Gastroesophageal sphincter (tissue), 4 donors: ENCODE measurements at regions not wholly inside any gene's neighbourhood (a gene's known extent, or its start where the extent isn't known, plus 50 kb on each side); places are given as distances from the start of the nearest gene placed in this dataset.

Experiments used
- ATAC-seq: fragments of 150-250 bp; one replicate; pipeline ENCODE4 v1.9.1; 2016; ENCODE audit warnings: mild to moderate bottlenecking, moderate library complexity
- H3K27ac ChIP-seq, 4 donors: fragments of 200-600 bp; sonication (generic) in 3 of 4; 1 replicate in 3 of 4; 2 replicates in 1 of 4; pipeline ENCODE4 v1.5.1; 2016 to 2019
- H3K27me3 ChIP-seq: fragments of 200-600 bp; sonication (generic); one replicate; pipeline ENCODE4 v1.5.1; 2019
- H3K36me3 ChIP-seq, 2 donors: fragments of 200-600 bp; sonication (generic); one replicate each; pipeline ENCODE4 v1.5.1; 2019; ENCODE audit warnings: control low read depth in 1 of 2
- H3K4me1 ChIP-seq, 3 donors: fragments of 200-600 bp; sonication (generic); 1 replicate in 2 of 3; 2 replicates in 1 of 3; pipeline ENCODE4 v1.5.1; 2016 to 2019; ENCODE audit warnings: control low read depth in 2 of 3
- H3K4me3 ChIP-seq, 2 donors: fragments of 200-600 bp; sonication (generic); one replicate each; pipeline ENCODE4 v1.5.1; 2019; ENCODE audit warnings: mild to moderate bottlenecking in 1 of 2, moderate library complexity in 1 of 2
- H3K9me3 ChIP-seq, 3 donors: fragments of 200-600 bp; sonication (generic); one replicate each; pipeline ENCODE4 v1.5.1; 2017 to 2019; ENCODE audit warnings: control low read depth in 2 of 3
- EP300 ChIP-seq: sonication (generic); formaldehyde crosslinking; IDR thresholded peaks from one replicate; pipeline ENCODE4 v1.6.1; 2017; ENCODE audit warnings: antibody characterized with exemption, mild to moderate bottlenecking
- POLR2A ChIP-seq, 2 donors: fragments of 450-650 bp; IDR thresholded peaks; one replicate each; pipeline ENCODE4 v1.6.1; 2017; ENCODE audit warnings: antibody characterized with exemption in 2 of 2, mild to moderate bottlenecking in 2 of 2, moderate library complexity in 1 of 2
- POLR2AphosphoS5 ChIP-seq: sonication (generic); formaldehyde crosslinking; IDR thresholded peaks from one replicate; pipeline ENCODE4 v1.6.1; 2017; ENCODE audit warnings: antibody characterized with exemption
- WGBS, 2 donors: methylation state at CpG; one replicate each; pipeline ENCODE4 v1.1.5; 2018; ENCODE audit warnings: low coverage in 1 of 2; 5-methylcytosine and 5-hydroxymethylcytosine counted together
- TF ChIP-seq, protein P1 (sequence below), 4 experiments: fragments of 200-600 bp in 2 of 4; fragments of 450-650 bp in 2 of 4; sonication (generic) in 1 of 4; IDR thresholded peaks; one replicate each; pipeline ENCODE4 v1.5.1; 2017 to 2019; ENCODE audit warnings: antibody characterized with exemption in 4 of 4, mild to moderate bottlenecking in 2 of 4, moderate library complexity in 2 of 4

DNA sequence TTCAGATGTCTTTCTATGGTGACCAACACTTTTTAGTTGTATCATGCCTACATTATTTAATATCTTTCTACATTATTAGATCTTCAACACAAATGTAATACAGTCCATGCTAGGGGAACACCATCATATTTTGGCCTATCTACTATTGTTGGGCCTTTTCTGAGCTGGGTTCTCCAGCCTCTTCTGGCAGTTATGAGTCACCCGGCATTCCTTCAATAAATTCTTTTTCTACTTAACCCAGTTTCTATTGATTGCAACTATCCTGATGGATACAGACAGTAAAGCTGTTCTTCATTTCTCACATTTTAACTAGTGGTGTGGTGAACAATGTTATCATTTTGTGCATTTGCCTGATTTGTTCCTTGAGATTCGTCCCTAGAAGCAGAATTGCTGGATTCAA is 529.3 kb downstream of the BNC2 start:
- Histone ChIP-seq H3K4me3 (no peak overlapping the region), H3K4me1 (peaks cover 0 to 30% (median 9%) of the 10 kb centered on the region in 3 donors), H3K36me3 (no peaks in the 10 kb centered on the region), H3K27ac (no peak overlapping the region), H3K27me3 (no peaks in the 10 kb centered on the region), H3K9me3 (no peaks in the 10 kb centered on the region)
- no peak for TF ChIP-seq POLR2AphosphoS5
- no peak for ATAC-seq
- WGBS, 2 donors = 67 to 77% methylated on average over 1 to 2 of the region's 2 CpGs

DNA sequence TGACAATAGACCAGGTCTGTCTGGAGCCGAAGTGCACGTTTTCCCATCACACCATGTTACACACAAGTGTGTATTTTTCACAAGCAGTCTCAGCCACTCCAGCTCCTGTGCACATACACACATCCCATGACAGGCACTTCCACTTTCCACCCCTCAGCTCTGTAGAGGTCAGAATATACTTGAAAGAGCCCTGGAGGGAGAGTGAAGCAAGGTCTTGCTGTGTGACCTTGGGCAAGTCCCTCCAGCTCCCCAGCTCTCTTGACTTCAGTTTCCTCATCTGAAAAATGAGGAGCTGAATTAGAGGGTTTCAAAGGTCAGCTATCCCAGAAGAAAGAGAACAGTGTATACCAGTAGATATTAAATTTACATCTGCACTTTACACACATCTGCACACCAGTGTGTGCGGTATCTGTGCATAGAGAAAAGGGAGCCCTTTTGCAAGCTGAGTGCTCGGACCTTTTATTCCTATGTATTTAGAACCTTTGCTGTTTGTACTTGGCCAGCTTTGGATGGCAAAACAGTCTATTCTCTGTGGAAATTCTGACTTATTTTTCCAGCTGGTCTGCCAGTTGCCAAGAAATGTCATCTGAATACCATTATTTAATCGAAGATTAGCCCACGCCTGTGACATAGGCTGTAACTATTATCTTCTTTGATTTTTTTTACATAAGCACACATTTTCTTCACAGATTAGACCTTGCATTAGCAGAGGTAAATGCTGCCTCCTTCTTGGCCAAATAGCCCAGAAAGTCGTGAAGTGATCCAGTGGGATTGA is 528.0 kb downstream of the BNC2 start:
- ATAC-seq = no peak
- H3K27ac ChIP-seq = peak overlapping the region in 2 of 4 donors; percentile 53 to 56
- no peaks in the 10 kb centered on the region for H3K27me3 ChIP-seq

GRCh38 chr9:16343249-16344237 is 526.9 kb downstream of the BNC2 start:
- ATAC-seq = peak; percentile 50
- 45 to 62% methylated on average over 6 to 7 of the region's 12 CpGs for WGBS, 2 donors
- H3K4me3 ChIP-seq = no peak overlapping the region
- H3K9me3 ChIP-seq = no peaks in the 10 kb centered on the region
- peaks cover 0 to 29% (median 9%) of the 10 kb centered on the region in 3 donors for H3K4me1 ChIP-seq
- H3K27ac ChIP-seq = peak overlapping the region in 3 of 4 donors; percentile 53 to 74 (median 56)
- no peaks in the 10 kb centered on the region for H3K27me3 ChIP-seq
- no peak for TF ChIP-seq EP300
- no peak for TF ChIP-seq POLR2AphosphoS5
- no peak for TF ChIP-seq POLR2A (IDR thresholded peaks at IDR 0.05)
- TF ChIP-seq, protein P1, sequence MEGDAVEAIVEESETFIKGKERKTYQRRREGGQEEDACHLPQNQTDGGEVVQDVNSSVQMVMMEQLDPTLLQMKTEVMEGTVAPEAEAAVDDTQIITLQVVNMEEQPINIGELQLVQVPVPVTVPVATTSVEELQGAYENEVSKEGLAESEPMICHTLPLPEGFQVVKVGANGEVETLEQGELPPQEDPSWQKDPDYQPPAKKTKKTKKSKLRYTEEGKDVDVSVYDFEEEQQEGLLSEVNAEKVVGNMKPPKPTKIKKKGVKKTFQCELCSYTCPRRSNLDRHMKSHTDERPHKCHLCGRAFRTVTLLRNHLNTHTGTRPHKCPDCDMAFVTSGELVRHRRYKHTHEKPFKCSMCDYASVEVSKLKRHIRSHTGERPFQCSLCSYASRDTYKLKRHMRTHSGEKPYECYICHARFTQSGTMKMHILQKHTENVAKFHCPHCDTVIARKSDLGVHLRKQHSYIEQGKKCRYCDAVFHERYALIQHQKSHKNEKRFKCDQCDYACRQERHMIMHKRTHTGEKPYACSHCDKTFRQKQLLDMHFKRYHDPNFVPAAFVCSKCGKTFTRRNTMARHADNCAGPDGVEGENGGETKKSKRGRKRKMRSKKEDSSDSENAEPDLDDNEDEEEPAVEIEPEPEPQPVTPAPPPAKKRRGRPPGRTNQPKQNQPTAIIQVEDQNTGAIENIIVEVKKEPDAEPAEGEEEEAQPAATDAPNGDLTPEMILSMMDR (IDR thresholded peaks at IDR 0.05) = no peak
- H3K36me3 ChIP-seq = no peaks in the 10 kb centered on the region

More for the DNA sequence above, 528.0 kb downstream of the BNC2 start:
- no peaks in the 10 kb centered on the region for H3K9me3 ChIP-seq
- no peaks in the 10 kb centered on the region for H3K36me3 ChIP-seq
- H3K4me3 ChIP-seq = no peak overlapping the region
- 22 to 57% methylated on average over 4 to 6 of the region's 7 CpGs for WGBS, 2 donors
- H3K4me1 ChIP-seq = peaks cover 0 to 29% (median 9%) of the 10 kb centered on the region in 3 donors
- TF ChIP-seq, protein P1 (IDR thresholded peaks at IDR 0.05) = no peak
- no peak for TF ChIP-seq POLR2AphosphoS5
- TF ChIP-seq EP300 = no peak
- TF ChIP-seq POLR2A (IDR thresholded peaks at IDR 0.05) = no peak

- H3K9me3 ChIP-seq = no peaks in the 10 kb centered on the region
- H3K27ac ChIP-seq = peak overlapping the region in 3 of 4 donors; percentile 53 to 74 (median 56)
- no peak overlapping the region for H3K4me3 ChIP-seq
- no peaks in the 10 kb centered on the region for H3K27me3 ChIP-seq
- no peaks in the 10 kb centered on the region for H3K36me3 ChIP-seq
- TF ChIP-seq POLR2AphosphoS5 (no peak), EP300 (no peak), POLR2A (IDR thresholded peaks at IDR 0.05) (no peak)
- WGBS, 2 donors = 46 to 55% methylated on average over 5 of the region's 6 CpGs
- ATAC-seq = peak; percentile 58
- peaks cover 0 to 29% (median 9%) of the 10 kb centered on the region in 3 donors for H3K4me1 ChIP-seq
These were observed 526.1 kb downstream of the BNC2 start for GRCh38 chr9:16344343-16344742.

GRCh38 chr9:16345902-16346301 is 524.6 kb downstream of the BNC2 start:
- 80 to 88% methylated on average over 1 to 3 of the region's 3 CpGs for WGBS, 2 donors

More at GRCh38 chr9:16345902-16346301, 524.6 kb downstream of the BNC2 start:
- no peak overlapping the region for H3K27ac ChIP-seq
- no peak for ATAC-seq
- no peaks in the 10 kb centered on the region for H3K9me3 ChIP-seq
- no peaks in the 10 kb centered on the region for H3K36me3 ChIP-seq
- H3K4me3 ChIP-seq = no peak overlapping the region
- peaks cover 0 to 29% (median 9%) of the 10 kb centered on the region in 3 donors for H3K4me1 ChIP-seq
- no peak for TF ChIP-seq POLR2AphosphoS5
- TF ChIP-seq, protein P1 (IDR thresholded peaks at IDR 0.05) = no peak
- no peak for TF ChIP-seq EP300
- TF ChIP-seq POLR2A (IDR thresholded peaks at IDR 0.05) = no peak
- no peaks in the 10 kb centered on the region for H3K27me3 ChIP-seq
